Right kidney (tissue), 1 donor: ENCODE measurements at regions not wholly inside any gene's neighbourhood (a gene's known extent, or its start where the extent isn't known, plus 50 kb on each side); places are given as distances from the start of the nearest gene placed in this dataset.
"Not testable (repeated sequence)": the region's sequence is repeated elsewhere in the genome, so short reads cannot be mapped to it uniquely, and the experiment has no call there.

ENCODE experiments used
- DNase-seq: peaks from one replicate; pipeline ENCODE4 v3.0.0-alpha.2; 2016

- DNase-seq: no peak
Observed at GRCh38 chr14:40240245-40240859, 808.1 kb upstream of the FBXO33 start.

- DNase-seq: no peak
Observed at GRCh38 chr14:40232302-40232701, 800.1 kb upstream of the FBXO33 start.

- DNase-seq: no peak
Observed at GRCh38 chr14:40229676-40230075, 797.4 kb upstream of the FBXO33 start.

GRCh38 chr14:40222996-40223395, 790.8 kb upstream of the FBXO33 start:
- DNase-seq: no peak

GRCh38 chr14:40221428-40221827, 789.2 kb upstream of the FBXO33 start:
- no peak for DNase-seq

- no peak for DNase-seq
Observed at GRCh38 chr14:40219032-40219431, 786.8 kb upstream of the FBXO33 start.

GRCh38 chr14:40218282-40218941, 786.2 kb upstream of the FBXO33 start:
- DNase-seq: no peak

GRCh38 chr14:40216976-40217375, 784.7 kb upstream of the FBXO33 start:
- no peak for DNase-seq

GRCh38 chr14:40216408-40216807, 784.2 kb upstream of the FBXO33 start:
- not testable (repeated sequence) for DNase-seq

- no peak for DNase-seq
Observed at GRCh38 chr14:40213701-40214100, 781.5 kb upstream of the FBXO33 start.

- no peak for DNase-seq
Observed at GRCh38 chr14:40204441-40205175, 772.4 kb upstream of the FBXO33 start.

GRCh38 chr14:40199101-40199500, 766.9 kb upstream of the FBXO33 start:
- DNase-seq: no peak

- no peak for DNase-seq
Observed at GRCh38 chr14:40197344-40197743, 765.1 kb upstream of the FBXO33 start.

GRCh38 chr14:40188006-40188405, 755.8 kb upstream of the FBXO33 start:
- no peak for DNase-seq

- no peak for DNase-seq
Observed at GRCh38 chr14:40164083-40164482, 731.9 kb upstream of the FBXO33 start.

GRCh38 chr14:40139657-40140056, 707.4 kb upstream of the FBXO33 start:
- DNase-seq: no peak

- no peak for DNase-seq
Observed at GRCh38 chr14:40133463-40133862, 701.2 kb upstream of the FBXO33 start.

GRCh38 chr14:40129159-40129558, 696.9 kb upstream of the FBXO33 start:
- no peak for DNase-seq

- peak; percentile 6 for DNase-seq
Observed at GRCh38 chr14:40123816-40124215, 691.6 kb upstream of the FBXO33 start.

GRCh38 chr14:40122968-40123648, 690.9 kb upstream of the FBXO33 start:
- DNase-seq: peak; percentile 29

- no peak for DNase-seq
Observed at GRCh38 chr14:40119765-40120164, 687.5 kb upstream of the FBXO33 start.

GRCh38 chr14:40119321-40119720, 687.1 kb upstream of the FBXO33 start:
- DNase-seq: no peak

- no peak for DNase-seq
Observed at GRCh38 chr14:40115583-40115982, 683.4 kb upstream of the FBXO33 start.
